ENCODE measurements at regions not wholly inside any gene's neighbourhood (a gene's known extent, or its start where the extent isn't known, plus 50 kb on each side); places are given as distances from the start of the nearest gene placed in this dataset.

DNA sequence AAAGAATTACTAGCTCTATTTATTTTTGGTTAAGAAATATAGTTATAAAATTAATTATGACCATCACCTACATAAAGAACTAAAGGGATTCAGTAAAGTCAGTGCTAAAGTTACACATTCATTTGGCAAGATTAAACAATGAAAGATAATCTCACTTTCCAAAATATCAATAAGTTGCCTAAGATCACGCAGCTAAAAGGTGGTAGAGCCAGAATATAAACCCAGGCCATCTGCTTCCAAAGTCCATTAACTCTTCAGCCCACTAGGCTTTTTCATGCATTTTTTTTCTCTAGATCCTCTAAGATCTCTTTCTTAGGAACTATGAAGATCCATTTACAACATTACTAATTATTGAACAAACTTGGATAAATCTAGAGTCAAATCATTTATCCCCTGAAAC is 66.6 kb upstream of the RND3 start:
- TF ChIP-seq EGR1 (IDR thresholded peaks at IDR 0.05; ENCODE audit: low read depth in 2 of 2) (peak in 1 of 2 donors; percentile 69), YY1 (IDR thresholded peaks at IDR 0.05) (peak; percentile 53), GABPA (IDR thresholded peaks at IDR 0.05 in 1 of 2, conservative IDR thresholded peaks at IDR 0.05 in 1 of 2) (no peak)
- TF ChIP-seq, protein P1, sequence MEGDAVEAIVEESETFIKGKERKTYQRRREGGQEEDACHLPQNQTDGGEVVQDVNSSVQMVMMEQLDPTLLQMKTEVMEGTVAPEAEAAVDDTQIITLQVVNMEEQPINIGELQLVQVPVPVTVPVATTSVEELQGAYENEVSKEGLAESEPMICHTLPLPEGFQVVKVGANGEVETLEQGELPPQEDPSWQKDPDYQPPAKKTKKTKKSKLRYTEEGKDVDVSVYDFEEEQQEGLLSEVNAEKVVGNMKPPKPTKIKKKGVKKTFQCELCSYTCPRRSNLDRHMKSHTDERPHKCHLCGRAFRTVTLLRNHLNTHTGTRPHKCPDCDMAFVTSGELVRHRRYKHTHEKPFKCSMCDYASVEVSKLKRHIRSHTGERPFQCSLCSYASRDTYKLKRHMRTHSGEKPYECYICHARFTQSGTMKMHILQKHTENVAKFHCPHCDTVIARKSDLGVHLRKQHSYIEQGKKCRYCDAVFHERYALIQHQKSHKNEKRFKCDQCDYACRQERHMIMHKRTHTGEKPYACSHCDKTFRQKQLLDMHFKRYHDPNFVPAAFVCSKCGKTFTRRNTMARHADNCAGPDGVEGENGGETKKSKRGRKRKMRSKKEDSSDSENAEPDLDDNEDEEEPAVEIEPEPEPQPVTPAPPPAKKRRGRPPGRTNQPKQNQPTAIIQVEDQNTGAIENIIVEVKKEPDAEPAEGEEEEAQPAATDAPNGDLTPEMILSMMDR (IDR thresholded peaks at IDR 0.05; ENCODE audit: low read depth, low read length, missing input control), result no peak

Data from liver (tissue), 3 donors.